Progenitor cell of endocrine pancreas (in vitro differentiated cells): ENCODE measurements at regions not wholly inside any gene's neighbourhood (a gene's known extent, or its start where the extent isn't known, plus 50 kb on each side); places are given as distances from the start of the nearest gene placed in this dataset.

ENCODE experiments used
- DNase-seq: peaks from one replicate; pipeline ENCODE4 v3.0.0; 2021; ENCODE audit warnings: low spot score; ENCODE audit not compliant: unreplicated experiment
- H3K27ac Mint-ChIP-seq: 2 replicates; pipeline ENCODE4 v1.8.0; 2021; ENCODE audit warnings: mild to moderate bottlenecking, moderate library complexity, mixed read lengths
- H3K27me3 Mint-ChIP-seq: 2 replicates; pipeline ENCODE4 v1.8.0; 2021; ENCODE audit warnings: mixed read lengths
- H3K36me3 Mint-ChIP-seq: 2 replicates; pipeline ENCODE4 v1.8.0; 2022; ENCODE audit warnings: mixed read lengths; ENCODE audit not compliant: insufficient read depth
- H3K4me1 Mint-ChIP-seq: 2 replicates; pipeline ENCODE4 v1.8.0; 2021; ENCODE audit warnings: low read depth, mixed read lengths
- H3K4me3 Mint-ChIP-seq: 2 replicates; pipeline ENCODE4 v1.8.0; 2021; ENCODE audit warnings: low read depth, mild to moderate bottlenecking, moderate library complexity, mixed read lengths
- H3K9me3 Mint-ChIP-seq: 2 replicates; pipeline ENCODE4 v1.8.0; 2021; ENCODE audit warnings: low read depth, mixed read lengths
- CTCF ChIP-seq: fragments of 200-600 bp; sonication (generic); IDR thresholded peaks from one replicate; pipeline ENCODE4 v1.5.0; 2021; ENCODE audit warnings: antibody characterized with exemption, mild to moderate bottlenecking; ENCODE audit not compliant: unreplicated experiment

- TF ChIP-seq CTCF, result no peak
- Mint-ChIP-seq H3K27me3 (peaks cover 7% of the 10 kb centered on the region), H3K4me1 (no peaks in the 10 kb centered on the region), H3K27ac (no peak overlapping the region), H3K9me3 (peaks cover 11% of the 10 kb centered on the region), H3K4me3 (no peak overlapping the region), H3K36me3 (no peaks in the 10 kb centered on the region)
- DNase-seq, result no peak
These were observed 167.2 kb upstream of the RBBP8 start for GRCh38 chr18:22765896-22766295.

GRCh38 chr18:22767653-22768052 is 165.5 kb upstream of the RBBP8 start:
- H3K4me3 Mint-ChIP-seq, result no peak overlapping the region
- TF ChIP-seq CTCF, result no peak
- peaks cover 3% of the 10 kb centered on the region for H3K36me3 Mint-ChIP-seq
- H3K4me1 Mint-ChIP-seq, result no peaks in the 10 kb centered on the region
- H3K27me3 Mint-ChIP-seq, result peaks cover 3% of the 10 kb centered on the region
- peaks cover 18% of the 10 kb centered on the region for H3K9me3 Mint-ChIP-seq
- no peak for DNase-seq
- no peak overlapping the region for H3K27ac Mint-ChIP-seq

- Mint-ChIP-seq H3K4me1 (no peaks in the 10 kb centered on the region), H3K27ac (no peak overlapping the region), H3K27me3 (peaks cover 3% of the 10 kb centered on the region), H3K4me3 (no peak overlapping the region), H3K9me3 (peaks cover 11% of the 10 kb centered on the region), H3K36me3 (peaks cover 3% of the 10 kb centered on the region)
- no peak for DNase-seq
- no peak for TF ChIP-seq CTCF
These were observed 159.2 kb upstream of the RBBP8 start for GRCh38 chr18:22773944-22774343.

- TF ChIP-seq CTCF, result no peak
- H3K9me3 Mint-ChIP-seq, result no peaks in the 10 kb centered on the region
- DNase-seq, result no peak
- peaks cover 3% of the 10 kb centered on the region for H3K27me3 Mint-ChIP-seq
- H3K36me3 Mint-ChIP-seq, result no peaks in the 10 kb centered on the region
- H3K4me1 Mint-ChIP-seq, result no peaks in the 10 kb centered on the region
- no peak overlapping the region for H3K27ac Mint-ChIP-seq
- no peak overlapping the region for H3K4me3 Mint-ChIP-seq
These were observed 154.1 kb upstream of the RBBP8 start for GRCh38 chr18:22778996-22779395.

- Mint-ChIP-seq H3K27ac (no peak overlapping the region), H3K27me3 (peaks cover 2% of the 10 kb centered on the region), H3K4me1 (no peaks in the 10 kb centered on the region), H3K4me3 (no peak overlapping the region), H3K36me3 (no peaks in the 10 kb centered on the region), H3K9me3 (no peaks in the 10 kb centered on the region)
- DNase-seq, result no peak
- TF ChIP-seq CTCF, result no peak
These were observed 149.9 kb upstream of the RBBP8 start for GRCh38 chr18:22783245-22783644.
